Smooth muscle cell (in vitro differentiated cells): ENCODE measurements at regions not wholly inside any gene's neighbourhood (a gene's known extent, or its start where the extent isn't known, plus 50 kb on each side); places are given as distances from the start of the nearest gene placed in this dataset.

Experiments
- DNase-seq: peaks from one replicate; lab custom pipeline; 2025; ENCODE audit not compliant: unreplicated experiment; lab: John Stamatoyannopoulos, UW
- H2AFZ ChIP-seq: fragments of 200-600 bp; sonication (generic); 2 replicates; pipeline ENCODE4 v1.6.0; 2016; ENCODE audit warnings: antibody characterized with exemption, low read depth, mild to moderate bottlenecking
- H3F3A ChIP-seq: fragments of 200-600 bp; sonication (generic); 2 replicates; pipeline ENCODE4 v1.6.0; 2017; ENCODE audit warnings: antibody characterized with exemption, low read depth
- H3K27ac ChIP-seq: fragments of 200-600 bp; sonication (generic); 2 replicates; pipeline ENCODE4 v1.5.1; 2016; ENCODE audit warnings: low read depth, mild to moderate bottlenecking
- H3K27me3 ChIP-seq: fragments of 200-600 bp; sonication (generic); 2 replicates; pipeline ENCODE4 v1.6.1; 2016; ENCODE audit warnings: low read depth, mild to moderate bottlenecking
- H3K36me3 ChIP-seq: fragments of 200-600 bp; sonication (generic); 2 replicates; pipeline ENCODE4 v1.5.1; 2016; ENCODE audit warnings: low read depth
- H3K4me1 ChIP-seq: fragments of 200-600 bp; sonication (generic); 2 replicates; pipeline ENCODE4 v1.5.1; 2016; ENCODE audit warnings: low read depth
- H3K4me2 ChIP-seq: fragments of 200-600 bp; sonication (generic); 2 replicates; pipeline ENCODE4 v1.6.0; 2016; ENCODE audit warnings: mild to moderate bottlenecking
- H3K4me3 ChIP-seq: fragments of 200-600 bp; sonication (generic); 2 replicates; pipeline ENCODE4 v1.5.1; 2016; ENCODE audit warnings: mild to moderate bottlenecking
- H3K79me2 ChIP-seq: fragments of 200-600 bp; sonication (generic); 2 replicates; pipeline ENCODE4 v1.6.0; 2016; ENCODE audit warnings: low read depth, mild to moderate bottlenecking
- H3K9ac ChIP-seq: fragments of 200-600 bp; sonication (generic); 2 replicates; pipeline ENCODE4 v1.6.0; 2016; ENCODE audit warnings: low read depth
- H3K9me3 ChIP-seq: fragments of 200-600 bp; sonication (generic); replicated peaks from 2 replicates; pipeline ENCODE4 v1.5.1; 2016; ENCODE audit warnings: low read depth
- H4K20me1 ChIP-seq: fragments of 200-600 bp; sonication (generic); 2 replicates; pipeline ENCODE4 v1.6.0; 2016; ENCODE audit warnings: low read depth
- WGBS: methylation state at CpG from one replicate; pipeline ENCODE4 v1.1.7; 2016; ENCODE audit warnings: low lambda C conversion rate; 5-methylcytosine and 5-hydroxymethylcytosine counted together
- TF ChIP-seq, protein P1 (sequence below): fragments of 200-600 bp; sonication (generic); IDR thresholded peaks from 2 replicates; pipeline ENCODE4 v1.5.1; 2017; ENCODE audit warnings: borderline replicate concordance, mild to moderate bottlenecking, antibody characterized with exemption; ENCODE audit not compliant: insufficient read depth, poor library complexity, severe bottlenecking

DNA sequence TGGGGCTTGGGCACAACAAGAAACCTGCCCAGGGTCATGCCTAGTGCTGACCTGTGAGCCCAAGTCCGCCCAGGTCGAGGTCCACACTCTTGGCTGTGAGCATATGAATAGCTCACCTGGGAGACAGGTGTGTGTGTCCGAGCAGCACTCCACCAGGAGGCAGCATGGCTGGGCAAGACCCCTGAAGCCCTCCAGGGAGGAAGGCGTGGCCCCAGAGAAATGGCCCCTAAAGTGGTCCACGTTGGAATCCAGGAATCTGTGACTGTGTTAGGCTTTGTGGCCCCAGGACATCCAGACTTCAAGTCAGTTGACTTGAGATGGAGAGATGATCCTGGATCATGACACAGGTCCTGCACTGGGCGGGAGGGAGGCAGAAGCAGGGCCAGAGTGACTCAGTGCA lies 138.8 kb downstream of the CPZ start:
- no peak for DNase-seq
- WGBS, result 85% methylated on average over 6 of the region's 6 CpGs
- H4K20me1 ChIP-seq, result no peaks in the 10 kb centered on the region
- no peaks in the 10 kb centered on the region for H3F3A ChIP-seq
- H3K27me3 ChIP-seq, result no peaks in the 10 kb centered on the region
- no peaks in the 10 kb centered on the region for H3K9me3 ChIP-seq
- TF ChIP-seq, protein P1, sequence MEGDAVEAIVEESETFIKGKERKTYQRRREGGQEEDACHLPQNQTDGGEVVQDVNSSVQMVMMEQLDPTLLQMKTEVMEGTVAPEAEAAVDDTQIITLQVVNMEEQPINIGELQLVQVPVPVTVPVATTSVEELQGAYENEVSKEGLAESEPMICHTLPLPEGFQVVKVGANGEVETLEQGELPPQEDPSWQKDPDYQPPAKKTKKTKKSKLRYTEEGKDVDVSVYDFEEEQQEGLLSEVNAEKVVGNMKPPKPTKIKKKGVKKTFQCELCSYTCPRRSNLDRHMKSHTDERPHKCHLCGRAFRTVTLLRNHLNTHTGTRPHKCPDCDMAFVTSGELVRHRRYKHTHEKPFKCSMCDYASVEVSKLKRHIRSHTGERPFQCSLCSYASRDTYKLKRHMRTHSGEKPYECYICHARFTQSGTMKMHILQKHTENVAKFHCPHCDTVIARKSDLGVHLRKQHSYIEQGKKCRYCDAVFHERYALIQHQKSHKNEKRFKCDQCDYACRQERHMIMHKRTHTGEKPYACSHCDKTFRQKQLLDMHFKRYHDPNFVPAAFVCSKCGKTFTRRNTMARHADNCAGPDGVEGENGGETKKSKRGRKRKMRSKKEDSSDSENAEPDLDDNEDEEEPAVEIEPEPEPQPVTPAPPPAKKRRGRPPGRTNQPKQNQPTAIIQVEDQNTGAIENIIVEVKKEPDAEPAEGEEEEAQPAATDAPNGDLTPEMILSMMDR, result no peak
- H2AFZ ChIP-seq, result no peak overlapping the region
- H3K79me2 ChIP-seq, result no peaks in the 10 kb centered on the region
- no peak overlapping the region for H3K27ac ChIP-seq
- H3K36me3 ChIP-seq, result no peaks in the 10 kb centered on the region
- no peak overlapping the region for H3K4me2 ChIP-seq
- no peak overlapping the region for H3K4me3 ChIP-seq
- H3K4me1 ChIP-seq, result no peaks in the 10 kb centered on the region
- no peak overlapping the region for H3K9ac ChIP-seq

DNA sequence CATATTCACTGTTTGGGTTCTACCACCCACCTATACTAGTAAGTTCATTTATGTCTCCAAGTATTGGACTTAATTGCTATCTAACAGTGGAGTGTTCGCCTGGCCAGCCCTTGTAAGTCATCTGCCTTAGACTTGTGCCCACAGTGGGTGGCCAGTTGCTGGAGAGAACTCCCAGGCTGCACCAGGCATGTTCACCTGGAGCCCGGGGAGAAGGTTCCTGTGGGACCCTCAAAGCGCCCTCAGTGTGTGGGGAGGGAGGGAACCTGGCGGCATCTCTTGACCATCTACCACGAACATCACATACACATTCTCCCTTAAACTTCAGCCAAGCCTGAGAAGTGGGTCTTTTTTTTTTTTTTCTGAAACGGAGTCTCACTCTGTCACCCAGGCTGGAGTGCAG lies 138.1 kb downstream of the CPZ start:
- DNase-seq, result no peak
- no peak overlapping the region for H3K27ac ChIP-seq
- no peaks in the 10 kb centered on the region for H3K9me3 ChIP-seq
- no peaks in the 10 kb centered on the region for H3K27me3 ChIP-seq
- no peak overlapping the region for H3K4me2 ChIP-seq
- no peaks in the 10 kb centered on the region for H3K4me1 ChIP-seq
- H3K4me3 ChIP-seq, result no peak overlapping the region
- H4K20me1 ChIP-seq, result no peaks in the 10 kb centered on the region
- no peaks in the 10 kb centered on the region for H3K79me2 ChIP-seq
- H3K36me3 ChIP-seq, result no peaks in the 10 kb centered on the region
- 91% methylated on average over 6 of the region's 6 CpGs for WGBS
- H3F3A ChIP-seq, result no peaks in the 10 kb centered on the region
- H3K9ac ChIP-seq, result no peak overlapping the region
- TF ChIP-seq, protein P1, result no peak
- H2AFZ ChIP-seq, result no peak overlapping the region

- DNase-seq, result no peak
Measured at GRCh38 chr4:8730159-8730558, 137.6 kb downstream of the CPZ start.

More at GRCh38 chr4:8730159-8730558, 137.6 kb downstream of the CPZ start:
- no peak overlapping the region for H3K9ac ChIP-seq
- H3F3A ChIP-seq, result no peaks in the 10 kb centered on the region
- no peaks in the 10 kb centered on the region for H3K79me2 ChIP-seq
- H3K27me3 ChIP-seq, result no peaks in the 10 kb centered on the region
- no peak overlapping the region for H2AFZ ChIP-seq
- no peak overlapping the region for H3K4me2 ChIP-seq
- no peaks in the 10 kb centered on the region for H4K20me1 ChIP-seq
- TF ChIP-seq, protein P1, result no peak
- H3K4me3 ChIP-seq, result no peak overlapping the region
- no peak overlapping the region for H3K27ac ChIP-seq
- H3K36me3 ChIP-seq, result no peaks in the 10 kb centered on the region
- 95% methylated on average over 9 of the region's 9 CpGs for WGBS
- no peaks in the 10 kb centered on the region for H3K4me1 ChIP-seq
- H3K9me3 ChIP-seq, result no peaks in the 10 kb centered on the region
